ENCODE measurements at regions not wholly inside any gene's neighbourhood (a gene's known extent, or its start where the extent isn't known, plus 50 kb on each side); places are given as distances from the start of the nearest gene placed in this dataset.

- no peak for TF ChIP-seq CTCF (IDR thresholded peaks at IDR 0.05; ENCODE audit: insufficient read depth, low read depth, low read length, missing control alignments)
- peak; percentile 87 for DNase-seq (ENCODE audit: low read depth)
- no peak overlapping the region for H3K4me3 ChIP-seq (ENCODE audit: low read length)
These were observed 398.8 kb upstream of the TRIB2 start for GRCh38 chr2:12317814-12318426.

DNA sequence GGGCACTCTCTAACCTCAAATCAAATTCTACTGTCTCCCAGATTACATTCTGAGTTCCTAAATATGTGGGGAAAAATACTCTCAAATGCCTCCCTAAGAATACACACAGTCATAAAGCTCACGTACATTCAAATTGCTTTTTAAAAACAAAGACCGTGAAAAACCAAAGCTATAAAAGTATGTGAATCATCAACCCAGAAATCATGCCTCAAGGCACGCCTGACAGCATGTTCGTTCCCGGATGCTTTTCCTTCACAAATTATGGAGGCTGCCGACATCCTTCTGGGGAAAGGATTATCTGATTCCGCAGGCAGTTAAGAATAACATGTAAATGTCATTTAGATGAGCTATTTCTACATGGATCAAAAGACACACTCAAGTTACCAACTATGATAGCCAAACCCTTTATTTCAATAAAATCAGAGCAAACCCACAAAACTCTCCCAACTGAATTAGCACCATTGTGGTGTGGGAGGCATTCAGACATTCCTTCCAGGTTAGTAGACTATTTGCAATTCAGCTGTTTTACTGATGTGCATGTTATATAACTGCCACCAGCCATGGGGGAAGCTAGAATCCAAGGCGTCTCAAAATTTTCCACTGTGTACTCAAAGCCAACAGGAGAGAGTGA is 398.2 kb upstream of the TRIB2 start:
- H3K4me3 ChIP-seq (ENCODE audit: low read length): no peak overlapping the region
- DNase-seq (ENCODE audit: low read depth): peak; percentile 83
- no peak for TF ChIP-seq CTCF (IDR thresholded peaks at IDR 0.05; ENCODE audit: insufficient read depth, low read depth, low read length, missing control alignments)

DNA sequence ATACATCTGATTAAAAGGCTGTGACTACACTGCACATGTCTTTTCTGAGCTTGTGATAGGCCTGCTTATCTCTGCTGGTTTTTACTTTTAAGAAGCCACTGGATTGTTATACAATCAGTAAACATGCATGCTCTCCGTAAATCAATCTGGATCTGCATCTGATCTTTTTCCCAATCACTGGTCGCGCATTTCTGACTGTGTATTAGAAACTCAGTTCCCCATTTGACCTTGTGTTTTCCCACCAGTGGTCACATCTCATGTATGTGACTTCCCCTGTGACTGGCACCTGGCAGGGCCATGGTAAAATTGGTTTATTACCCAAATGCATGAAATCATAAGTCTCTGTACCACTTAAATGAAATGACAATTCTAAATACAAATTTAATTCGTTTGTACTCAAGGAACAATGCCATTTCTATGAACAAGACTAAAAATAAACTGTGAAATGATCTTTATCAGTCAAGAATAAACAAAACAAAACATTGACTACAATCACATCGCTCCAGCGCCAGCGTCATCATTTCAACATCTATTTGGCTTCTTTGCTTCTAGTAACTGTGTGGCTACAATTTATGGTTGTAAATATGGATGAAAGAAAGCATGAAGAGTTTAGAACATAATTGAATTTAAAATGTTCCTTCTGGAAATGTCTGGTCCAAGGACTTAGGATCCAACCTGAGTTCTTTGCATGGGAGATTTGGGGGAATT is 396.6 kb upstream of the TRIB2 start:
- no peak overlapping the region for H3K4me3 ChIP-seq (ENCODE audit: low read length)
- no peak for TF ChIP-seq CTCF (IDR thresholded peaks at IDR 0.05; ENCODE audit: insufficient read depth, low read depth, low read length, missing control alignments)
- no peak for DNase-seq (ENCODE audit: low read depth)

DNA sequence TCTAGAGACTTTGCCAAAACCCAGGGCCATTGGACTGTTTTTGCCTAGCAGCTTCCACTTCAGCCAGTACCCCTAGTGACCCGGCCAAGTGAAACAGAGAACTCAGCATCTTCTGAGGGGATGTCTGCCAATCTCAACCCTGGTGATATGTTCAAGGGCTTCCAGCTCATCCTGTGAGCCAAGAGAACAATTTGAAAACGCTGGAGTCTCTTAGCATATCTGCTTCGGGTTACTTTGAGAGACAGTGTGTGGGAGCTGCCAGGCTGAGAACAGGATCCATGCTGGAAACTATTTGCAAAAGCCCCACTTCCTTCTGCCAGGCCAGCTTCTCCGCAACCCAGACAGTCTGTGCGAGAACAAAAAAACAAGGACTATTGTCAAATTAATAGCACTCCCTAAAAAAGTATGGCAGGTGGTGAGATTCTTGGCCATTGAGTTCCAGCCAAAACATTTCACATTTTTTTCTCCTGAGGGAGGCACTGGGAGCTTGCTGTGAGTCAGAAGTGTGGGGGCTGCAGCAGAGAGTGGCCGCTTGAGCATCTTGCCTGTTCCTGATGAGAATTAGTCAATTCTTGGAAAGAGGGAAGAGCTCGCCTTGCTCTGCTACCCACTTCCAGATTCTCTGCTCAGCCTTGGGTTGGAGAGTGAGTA is 395.6 kb upstream of the TRIB2 start:
- no peak overlapping the region for H3K4me3 ChIP-seq (ENCODE audit: low read length)
- TF ChIP-seq CTCF (IDR thresholded peaks at IDR 0.05; ENCODE audit: insufficient read depth, low read depth, low read length, missing control alignments): no peak
- DNase-seq (ENCODE audit: low read depth): peak; percentile 86

- H3K4me3 ChIP-seq (ENCODE audit: low read length): no peak overlapping the region
- no peak for DNase-seq (ENCODE audit: low read depth)
- TF ChIP-seq CTCF (IDR thresholded peaks at IDR 0.05; ENCODE audit: insufficient read depth, low read depth, low read length, missing control alignments): no peak
These were observed 394.9 kb upstream of the TRIB2 start for GRCh38 chr2:12321886-12322285.

GRCh38 chr2:12325806-12326205 is 390.9 kb upstream of the TRIB2 start:
- no peak for TF ChIP-seq CTCF (IDR thresholded peaks at IDR 0.05; ENCODE audit: insufficient read depth, low read depth, low read length, missing control alignments)
- DNase-seq (ENCODE audit: low read depth): peak; percentile 78

More at GRCh38 chr2:12325806-12326205, 390.9 kb upstream of the TRIB2 start:
- no peak overlapping the region for H3K4me3 ChIP-seq (ENCODE audit: low read length)
